ENCODE measurements at regions not wholly inside any gene's neighbourhood (a gene's known extent, or its start where the extent isn't known, plus 50 kb on each side); places are given as distances from the start of the nearest gene placed in this dataset.
"Not testable (repeated sequence)": the region's sequence is repeated elsewhere in the genome, so short reads cannot be mapped to it uniquely, and the experiment has no call there.

DNA sequence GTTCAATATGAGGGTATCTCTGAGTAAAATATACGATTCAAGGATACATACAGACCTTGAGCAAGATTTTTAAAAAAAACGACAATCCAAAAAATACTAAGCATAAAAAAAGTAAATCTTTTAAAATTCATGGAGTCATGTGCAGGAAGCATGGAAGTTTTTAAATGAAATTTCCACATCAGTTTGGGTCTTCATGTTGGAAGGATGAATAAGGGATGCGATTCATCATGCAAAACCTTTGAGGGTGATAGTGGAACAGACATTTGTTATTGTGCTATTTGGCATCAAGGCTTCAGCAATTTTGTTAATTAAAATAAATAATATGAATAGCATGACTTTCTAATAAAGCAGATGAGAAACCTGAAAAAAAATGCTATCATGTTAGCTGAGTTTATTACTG lies 815.0 kb upstream of the PCDH10 start:
- Histone ChIP-seq H3K27ac (no peak overlapping the region), H3K36me3 (no peaks in the 10 kb centered on the region), H3K4me3 (no peak overlapping the region), H3K4me1 (no peaks in the 10 kb centered on the region), H3K27me3 (no peaks in the 10 kb centered on the region), H3K9me3 (no peaks in the 10 kb centered on the region)
- intact Hi-C loops (cut with DNase I; ENCODE audit: low total_unique reads): no loop called here
- DNase-seq (ENCODE audit: low spot score in 2 of 2): no peak
- TF ChIP-seq CTCF (IDR thresholded peaks at IDR 0.05) (no peak), POLR2A (IDR thresholded peaks at IDR 0.05) (no peak), POLR2AphosphoS5 (IDR thresholded peaks at IDR 0.05) (no peak)

- DNase-seq (ENCODE audit: low spot score in 2 of 2): no peak
- Histone ChIP-seq H3K27ac (no peak overlapping the region), H3K36me3 (no peaks in the 10 kb centered on the region), H3K4me1 (no peaks in the 10 kb centered on the region), H3K9me3 (peaks cover 6 to 7% of the 10 kb centered on the region in 2 donors), H3K4me3 (no peak overlapping the region), H3K27me3 (no peaks in the 10 kb centered on the region)
- intact Hi-C loops (cut with DNase I; ENCODE audit: low total_unique reads): no loop called here
- no peak for TF ChIP-seq CTCF (IDR thresholded peaks at IDR 0.05)
- TF ChIP-seq POLR2A (IDR thresholded peaks at IDR 0.05): no peak
- TF ChIP-seq POLR2AphosphoS5 (IDR thresholded peaks at IDR 0.05): no peak
These were observed 803.9 kb upstream of the PCDH10 start for GRCh38 chr4:132344924-132345828.

GRCh38 chr4:132346016-132346415 lies 803.1 kb upstream of the PCDH10 start:
- intact Hi-C loops (cut with DNase I; ENCODE audit: low total_unique reads): no loop called here
- no peaks in the 10 kb centered on the region for H3K36me3 ChIP-seq

DNA sequence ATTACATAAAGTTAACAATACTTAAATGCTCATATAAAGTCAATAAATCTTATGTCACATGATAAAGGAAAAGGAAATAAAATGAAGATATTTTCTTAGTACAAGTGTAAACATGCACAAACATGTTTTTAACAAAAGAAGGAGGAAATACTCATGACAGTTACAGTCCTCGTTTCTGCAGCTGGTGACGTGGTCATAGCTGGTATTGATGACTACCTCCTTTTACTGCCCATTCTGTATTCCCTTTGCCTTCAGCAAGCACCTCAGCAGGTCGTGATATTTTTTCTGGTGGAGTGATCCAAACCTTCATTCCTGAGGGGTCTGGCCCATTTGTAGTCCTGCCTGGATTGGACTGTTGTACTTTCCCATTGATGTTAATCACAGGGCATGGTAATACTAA lies 797.5 kb upstream of the PCDH10 start:
- DNase-seq (ENCODE audit: low spot score in 2 of 2); H3K27me3 ChIP-seq; H3K36me3 ChIP-seq; H3K27ac ChIP-seq; H3K4me3 ChIP-seq; intact Hi-C loops (cut with DNase I; ENCODE audit: low total_unique reads); H3K4me1 ChIP-seq: not testable (repeated sequence)
- H3K9me3 ChIP-seq: peaks cover 3 to 16% of the 10 kb centered on the region in 2 donors

More at GRCh38 chr4:132346016-132346415, 803.1 kb upstream of the PCDH10 start:
- Histone ChIP-seq H3K27me3 (no peaks in the 10 kb centered on the region), H3K4me3 (no peak overlapping the region), H3K4me1 (no peaks in the 10 kb centered on the region), H3K27ac (no peak overlapping the region), H3K9me3 (peaks cover 6 to 7% of the 10 kb centered on the region in 2 donors)
- TF ChIP-seq CTCF (IDR thresholded peaks at IDR 0.05): no peak
- TF ChIP-seq POLR2A (IDR thresholded peaks at IDR 0.05): no peak
- no peak for DNase-seq (ENCODE audit: low spot score in 2 of 2)

DNA sequence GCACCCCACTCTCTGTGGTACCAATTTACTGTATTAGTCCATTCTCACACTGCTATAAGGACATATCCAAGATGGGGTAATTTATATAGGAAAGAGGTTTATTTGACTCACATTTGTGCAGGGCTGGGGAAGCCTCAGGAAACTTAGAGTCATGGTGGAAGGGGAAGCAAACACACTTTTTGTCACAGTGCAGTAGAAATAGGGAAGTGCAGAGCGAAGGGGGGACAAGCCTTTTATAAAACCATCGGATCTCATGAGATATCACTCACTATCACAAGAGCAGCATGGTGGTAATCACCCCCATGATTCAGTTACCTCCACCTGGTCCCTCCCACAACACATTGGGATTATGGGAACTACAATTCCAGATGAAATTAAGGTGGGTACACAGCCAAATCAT lies 766.9 kb upstream of the PCDH10 start:
- Histone ChIP-seq H3K9me3 (no peaks in the 10 kb centered on the region), H3K27me3 (no peaks in the 10 kb centered on the region), H3K27ac (no peak overlapping the region), H3K4me3 (no peak overlapping the region), H3K4me1 (no peaks in the 10 kb centered on the region), H3K36me3 (no peaks in the 10 kb centered on the region)
- intact Hi-C loops (cut with DNase I; ENCODE audit: low total_unique reads): no loop called here
- TF ChIP-seq POLR2A (IDR thresholded peaks at IDR 0.05): no peak
- no peak for TF ChIP-seq CTCF (IDR thresholded peaks at IDR 0.05)
- no peak for TF ChIP-seq POLR2AphosphoS5 (IDR thresholded peaks at IDR 0.05)
- DNase-seq (ENCODE audit: low spot score in 2 of 2): no peak

All from breast epithelium (tissue), 4 donors.